Activated CD4-positive, CD25-positive, alpha-beta regulatory T cell (primary cell): ENCODE measurements at regions not wholly inside any gene's neighbourhood (a gene's known extent, or its start where the extent isn't known, plus 50 kb on each side); places are given as distances from the start of the nearest gene placed in this dataset.

ENCODE experiments used
- DNase-seq, 4 experiments: peaks; one replicate each; lab custom pipeline; 2025; lab: John Stamatoyannopoulos, UW

GRCh38 chr11:109859045-109859724, 234.0 kb upstream of the ZC3H12C start:
- DNase-seq, result no peak

DNA sequence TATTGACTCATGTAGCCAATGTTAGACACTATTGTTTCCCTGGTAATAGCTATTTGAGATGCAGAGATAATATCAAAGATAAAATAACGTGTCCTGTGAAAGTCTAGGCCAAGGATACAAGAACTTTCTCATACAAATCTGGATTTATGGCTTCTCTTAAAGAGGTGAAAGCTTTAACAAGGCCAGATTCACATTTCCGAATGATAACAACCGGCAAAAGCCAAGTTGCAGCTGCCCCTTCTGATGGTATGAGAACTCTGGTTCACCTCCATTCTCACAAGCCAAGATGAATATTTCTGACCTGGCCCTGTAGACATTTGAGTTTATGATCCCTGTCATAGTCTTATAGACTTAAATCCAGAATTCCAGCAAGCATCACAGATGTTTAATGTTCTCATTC, 230.4 kb upstream of the ZC3H12C start:
- no peak for DNase-seq

DNA sequence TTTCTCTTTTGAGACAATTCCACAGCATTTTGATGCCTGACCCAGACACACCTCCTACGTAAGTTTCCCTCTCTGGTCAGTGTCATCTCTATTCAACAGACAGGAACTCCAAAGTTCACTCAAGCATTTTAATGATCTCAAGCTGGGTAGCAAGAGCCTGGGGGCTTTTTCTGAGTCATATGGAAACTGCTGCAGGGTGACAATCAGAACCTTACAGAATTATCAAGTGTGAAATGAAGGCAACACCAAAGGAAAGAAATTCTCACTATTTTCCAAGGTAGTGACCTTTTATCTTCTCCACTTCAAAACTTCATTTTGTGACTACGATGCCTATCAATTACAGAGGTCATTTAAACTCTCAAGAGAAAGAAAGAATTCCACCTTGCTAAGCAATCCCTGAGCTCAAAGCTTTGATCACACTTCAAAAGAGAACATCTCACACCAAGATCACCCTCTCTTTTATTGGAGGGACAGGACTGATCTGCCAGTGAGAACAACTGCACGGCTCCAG, 229.0 kb upstream of the ZC3H12C start:
- no peak for DNase-seq

GRCh38 chr11:109864834-109865547, 228.2 kb upstream of the ZC3H12C start:
- no peak for DNase-seq

GRCh38 chr11:109865548-109866186, 227.5 kb upstream of the ZC3H12C start:
- no peak for DNase-seq

- no peak for DNase-seq
Measured at GRCh38 chr11:109867784-109868183, 225.4 kb upstream of the ZC3H12C start.

DNA sequence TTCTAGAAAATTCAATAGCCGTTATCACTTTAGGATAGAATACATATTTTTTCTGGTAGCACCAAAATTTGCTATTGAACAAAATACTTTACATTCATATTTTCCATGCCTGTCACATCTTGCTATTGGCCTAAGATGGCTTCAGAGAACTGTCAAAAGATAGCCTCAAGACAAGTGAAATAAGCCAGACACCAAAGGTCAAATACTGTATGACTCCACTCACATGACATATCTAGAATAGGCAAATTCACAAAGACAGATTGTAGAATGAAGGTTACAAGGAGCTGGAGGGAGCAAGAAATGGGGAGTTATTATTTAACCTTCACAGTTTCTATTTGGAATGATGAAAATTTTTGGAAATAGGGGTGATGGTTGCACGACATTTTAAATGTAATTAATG, 223.7 kb upstream of the ZC3H12C start:
- DNase-seq, result no peak

DNA sequence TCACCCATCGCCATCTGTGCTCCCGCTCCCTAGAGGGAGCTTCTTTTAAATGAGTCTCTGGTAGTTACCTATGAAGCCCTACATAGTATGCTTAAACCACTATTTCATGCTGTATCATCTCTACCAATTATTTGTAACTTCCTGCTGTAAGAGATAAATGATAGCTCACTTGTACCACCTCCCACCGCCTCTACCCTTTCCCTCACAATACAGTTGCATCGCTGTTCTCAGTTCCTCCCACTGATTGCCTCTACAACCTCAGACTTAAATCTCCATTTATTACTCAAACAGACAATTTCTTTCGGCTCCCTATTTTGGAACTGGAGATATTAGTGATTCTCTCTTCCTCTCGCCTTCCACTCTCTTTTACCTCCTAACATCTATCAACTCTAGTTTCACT, 222.9 kb upstream of the ZC3H12C start:
- no peak for DNase-seq

- DNase-seq, result no peak
Measured at GRCh38 chr11:109877043-109877442, 216.1 kb upstream of the ZC3H12C start.

DNA sequence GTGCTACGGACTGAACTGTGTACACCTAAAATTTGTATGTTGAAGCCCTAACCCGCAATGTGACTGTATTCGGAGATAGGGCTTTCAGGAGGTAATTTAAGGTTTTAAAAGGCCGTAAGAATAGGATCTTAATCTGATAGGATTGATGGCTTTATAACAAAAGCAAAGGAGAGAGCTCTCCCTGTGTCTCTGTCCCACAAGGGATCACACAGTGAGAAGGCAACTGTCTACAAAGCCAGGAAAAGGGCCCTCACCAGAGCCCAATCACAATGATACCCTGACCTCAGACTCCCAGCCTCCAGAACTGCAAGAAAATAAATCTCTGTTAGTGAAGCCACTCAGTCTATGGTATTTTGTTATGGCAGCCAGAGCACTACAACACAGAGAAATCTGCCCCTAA, 208.7 kb upstream of the ZC3H12C start:
- no peak for DNase-seq

GRCh38 chr11:109885006-109885405, 208.2 kb upstream of the ZC3H12C start:
- no peak for DNase-seq

DNA sequence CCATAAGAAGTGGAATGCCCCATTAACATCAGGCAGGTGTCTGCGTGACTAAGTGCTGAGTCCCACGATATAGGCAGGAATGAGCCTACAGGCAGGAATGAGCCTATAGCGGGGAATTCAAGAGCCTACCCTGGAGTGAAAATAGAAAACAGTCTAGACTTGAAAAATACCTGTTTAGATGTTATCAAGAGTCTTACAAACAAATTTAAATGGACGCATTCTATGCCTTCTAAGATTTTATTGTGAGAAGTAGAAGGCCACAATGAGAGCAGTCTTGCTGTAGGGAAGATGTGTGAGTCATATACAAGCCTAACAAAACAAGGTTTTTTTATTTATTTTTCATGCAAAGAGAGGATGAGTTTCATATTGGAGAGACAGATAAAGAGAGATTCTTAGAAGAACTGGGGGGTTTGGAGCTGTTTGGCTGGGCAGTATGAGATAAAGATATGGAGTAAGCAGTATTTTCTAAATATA, 200.8 kb upstream of the ZC3H12C start:
- DNase-seq, result no peak

GRCh38 chr11:109894242-109894641, 198.9 kb upstream of the ZC3H12C start:
- DNase-seq, result no peak

GRCh38 chr11:109898592-109898991, 194.6 kb upstream of the ZC3H12C start:
- DNase-seq, result no peak

- DNase-seq, result no peak
Measured at GRCh38 chr11:109902764-109903433, 190.3 kb upstream of the ZC3H12C start.

DNA sequence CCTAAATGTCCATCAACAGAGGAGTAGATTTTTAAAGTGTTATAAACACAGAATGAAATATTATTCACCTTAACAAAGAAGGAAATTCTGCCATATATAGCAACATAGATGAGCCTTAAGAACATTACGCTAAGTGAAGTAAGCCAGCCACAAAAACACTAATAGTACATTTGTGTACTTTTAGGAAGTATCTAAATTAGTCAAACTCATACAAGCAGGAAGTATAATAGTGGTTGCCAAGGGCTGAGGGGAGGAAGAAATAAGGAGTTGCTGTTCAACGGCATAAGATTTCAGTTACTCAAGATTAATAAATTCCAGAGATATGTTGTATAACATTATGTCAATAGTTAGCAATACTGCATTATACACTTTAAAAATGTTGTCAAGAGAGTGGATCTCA, 181.7 kb upstream of the ZC3H12C start:
- DNase-seq, result no peak

- no peak for DNase-seq
Measured at GRCh38 chr11:109914038-109914437, 179.2 kb upstream of the ZC3H12C start.

DNA sequence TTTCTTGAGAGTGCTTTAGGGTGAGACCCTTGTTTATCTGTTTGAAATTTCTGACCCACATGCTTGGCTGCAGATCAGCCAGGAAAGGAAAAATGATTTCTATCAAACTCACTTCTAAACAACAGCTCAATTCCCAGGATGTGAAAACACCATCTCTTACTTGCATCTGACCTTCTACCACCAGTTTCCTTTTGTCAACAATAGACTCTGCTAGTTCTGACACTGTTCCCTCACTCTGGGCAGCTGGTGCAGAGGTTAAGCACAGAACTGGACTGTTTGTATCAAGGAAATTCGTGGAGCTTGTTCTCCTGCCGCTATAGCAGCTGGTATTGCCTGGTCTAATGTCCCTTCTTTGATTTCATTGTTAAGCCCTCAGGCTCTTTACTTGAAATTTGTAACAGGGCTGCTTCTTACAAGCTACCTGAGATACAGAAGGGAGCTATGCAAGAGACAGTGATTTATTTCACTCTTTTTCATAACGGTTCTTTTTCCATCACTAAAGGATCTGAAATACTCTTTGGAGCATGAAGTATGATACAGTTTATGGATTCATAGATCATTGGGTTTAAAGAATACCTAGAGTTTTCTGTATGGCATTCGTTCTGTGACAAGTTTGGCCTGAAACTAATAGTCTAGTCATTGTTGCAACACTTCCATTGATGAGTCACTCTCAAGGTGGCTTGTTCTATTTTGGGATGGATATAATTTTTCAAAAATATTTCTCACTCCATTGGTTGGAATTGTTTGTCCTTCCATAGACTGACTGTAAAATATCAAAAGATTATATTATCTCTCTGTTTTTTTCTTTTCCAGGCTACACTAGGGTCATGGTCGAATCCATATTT, 178.2 kb upstream of the ZC3H12C start:
- DNase-seq, result no peak

DNA sequence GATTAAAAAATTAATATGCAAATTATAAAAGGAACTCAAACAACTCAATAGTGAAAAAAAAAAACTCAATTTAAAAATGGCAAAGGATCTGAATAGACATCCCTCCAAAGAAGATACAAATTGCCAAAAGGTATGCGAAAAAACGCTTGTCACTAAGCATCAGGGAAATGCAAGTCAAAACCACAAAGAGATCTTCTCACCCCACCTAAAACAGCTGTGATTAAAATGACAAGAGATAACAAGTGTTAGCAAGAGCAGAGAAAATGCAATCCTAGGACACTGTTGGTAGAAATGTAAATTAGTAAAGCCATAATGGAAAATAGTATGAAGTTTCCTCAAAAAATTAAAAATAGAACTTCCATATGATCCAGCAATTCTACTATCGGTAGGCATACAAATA, 166.3 kb upstream of the ZC3H12C start:
- DNase-seq, result no peak

GRCh38 chr11:109929308-109929707, 163.9 kb upstream of the ZC3H12C start:
- DNase-seq, result no peak

DNA sequence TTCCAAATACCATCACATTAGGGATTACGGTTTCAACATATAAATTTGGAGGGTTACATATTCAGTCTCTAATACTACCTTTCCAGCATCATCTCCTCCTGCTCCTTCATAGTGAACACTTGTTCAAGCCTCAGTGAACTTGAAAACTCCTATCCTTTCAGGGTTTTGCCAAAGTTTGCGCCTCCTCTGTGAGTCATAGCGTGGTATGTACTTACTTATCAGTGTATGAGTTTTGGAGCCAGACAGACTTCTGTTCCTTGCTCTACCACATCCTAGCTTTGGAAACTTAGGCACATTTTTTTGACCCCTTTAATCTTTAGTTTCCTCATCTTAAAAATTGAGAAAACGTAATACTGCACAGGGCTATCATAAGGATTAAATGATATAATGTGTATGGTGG, 160.1 kb upstream of the ZC3H12C start:
- DNase-seq, result no peak

GRCh38 chr11:109934151-109934550, 159.0 kb upstream of the ZC3H12C start:
- no peak for DNase-seq
